ENCODE measurements at regions not wholly inside any gene's neighbourhood (a gene's known extent, or its start where the extent isn't known, plus 50 kb on each side); places are given as distances from the start of the nearest gene placed in this dataset.
"Not testable (repeated sequence)": the region's sequence is repeated elsewhere in the genome, so short reads cannot be mapped to it uniquely, and the experiment has no call there.

DNA sequence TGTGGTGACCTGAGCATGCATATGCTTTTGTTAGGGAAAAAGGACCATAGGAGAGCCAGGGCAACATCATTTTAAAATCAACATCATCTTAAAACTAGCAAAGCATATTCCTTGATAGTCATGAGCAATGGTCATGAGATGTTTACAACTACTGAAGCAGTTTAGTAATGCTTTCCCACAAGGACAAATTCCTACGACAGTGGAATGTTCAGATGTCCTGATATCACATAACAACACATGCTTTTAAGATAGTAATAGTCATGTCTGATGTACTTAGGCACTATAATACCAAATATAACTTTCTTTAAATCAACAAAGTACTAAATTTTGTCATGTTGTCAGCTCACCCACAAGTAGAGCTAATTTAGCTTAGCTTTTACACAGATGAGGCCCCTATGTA lies 370.3 kb downstream of the HTR1B start:
- Histone ChIP-seq H3K27ac (no peak overlapping the region), H3K27me3 (ENCODE audit: insufficient read depth, low read depth) (no peaks in the 10 kb centered on the region), H3K4me3 (IDR thresholded peaks at IDR 0.05; ENCODE audit: insufficient read depth, low read depth, low read length) (no peak overlapping the region), H3K4me1 (ENCODE audit: low read depth, poor library complexity, severe bottlenecking) (no peaks in the 10 kb centered on the region), H3K4me2 (no peak overlapping the region), H4K20me1 (ENCODE audit: insufficient read depth) (no peaks in the 10 kb centered on the region), H3K79me2 (ENCODE audit: insufficient read depth, low read depth) (no peaks in the 10 kb centered on the region), H2AFZ (ENCODE audit: low read depth) (no peak overlapping the region), H3K9ac (no peak overlapping the region), H3K36me3 (ENCODE audit: insufficient read depth) (no peaks in the 10 kb centered on the region)
- no peak for TF ChIP-seq CTCF (conservative IDR thresholded peaks at IDR 0.05; ENCODE audit: low read depth, low read length)

DNA sequence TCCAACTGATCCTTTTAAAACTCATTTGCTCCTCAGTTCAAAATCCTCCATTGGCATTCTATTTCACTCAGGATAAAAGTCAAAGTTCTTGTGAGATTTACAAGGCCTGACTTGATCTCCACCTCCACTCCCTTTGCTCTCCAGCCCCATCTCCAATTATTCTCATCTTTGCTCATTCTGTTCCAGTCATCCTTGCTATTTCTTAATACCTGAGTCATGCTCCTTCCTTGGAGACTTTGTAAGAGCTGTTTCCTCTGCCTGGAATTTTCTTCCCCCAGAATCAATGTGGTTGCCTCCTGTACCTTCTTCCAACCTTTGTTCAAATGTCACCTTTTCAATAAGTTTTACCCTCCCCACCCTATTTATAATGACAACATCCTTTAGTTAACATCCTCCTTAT lies 373.5 kb downstream of the HTR1B start:
- Histone ChIP-seq H3K79me2 (ENCODE audit: insufficient read depth, low read depth) (no peaks in the 10 kb centered on the region), H2AFZ (ENCODE audit: low read depth) (no peak overlapping the region), H3K4me2 (no peak overlapping the region), H3K4me1 (ENCODE audit: low read depth, poor library complexity, severe bottlenecking) (no peaks in the 10 kb centered on the region), H3K4me3 (IDR thresholded peaks at IDR 0.05; ENCODE audit: insufficient read depth, low read depth, low read length) (no peak overlapping the region), H3K27ac (no peak overlapping the region), H3K36me3 (ENCODE audit: insufficient read depth) (no peaks in the 10 kb centered on the region), H3K27me3 (ENCODE audit: insufficient read depth, low read depth) (no peaks in the 10 kb centered on the region), H3K9ac (no peak overlapping the region), H4K20me1 (ENCODE audit: insufficient read depth) (no peaks in the 10 kb centered on the region)
- TF ChIP-seq CTCF (conservative IDR thresholded peaks at IDR 0.05; ENCODE audit: low read depth, low read length) = no peak

GRCh38 chr6:77087794-77088318 lies 375.4 kb downstream of the HTR1B start:
- not testable (repeated sequence) for H3K4me1 ChIP-seq (ENCODE audit: low read depth, poor library complexity, severe bottlenecking); H2AFZ ChIP-seq (ENCODE audit: low read depth); H3K36me3 ChIP-seq (ENCODE audit: insufficient read depth); H3K9ac ChIP-seq; H3K27me3 ChIP-seq (ENCODE audit: insufficient read depth, low read depth); H3K4me3 ChIP-seq (IDR thresholded peaks at IDR 0.05; ENCODE audit: insufficient read depth, low read depth, low read length); H4K20me1 ChIP-seq (ENCODE audit: insufficient read depth); H3K27ac ChIP-seq; H3K4me2 ChIP-seq; H3K79me2 ChIP-seq (ENCODE audit: insufficient read depth, low read depth)

DNA sequence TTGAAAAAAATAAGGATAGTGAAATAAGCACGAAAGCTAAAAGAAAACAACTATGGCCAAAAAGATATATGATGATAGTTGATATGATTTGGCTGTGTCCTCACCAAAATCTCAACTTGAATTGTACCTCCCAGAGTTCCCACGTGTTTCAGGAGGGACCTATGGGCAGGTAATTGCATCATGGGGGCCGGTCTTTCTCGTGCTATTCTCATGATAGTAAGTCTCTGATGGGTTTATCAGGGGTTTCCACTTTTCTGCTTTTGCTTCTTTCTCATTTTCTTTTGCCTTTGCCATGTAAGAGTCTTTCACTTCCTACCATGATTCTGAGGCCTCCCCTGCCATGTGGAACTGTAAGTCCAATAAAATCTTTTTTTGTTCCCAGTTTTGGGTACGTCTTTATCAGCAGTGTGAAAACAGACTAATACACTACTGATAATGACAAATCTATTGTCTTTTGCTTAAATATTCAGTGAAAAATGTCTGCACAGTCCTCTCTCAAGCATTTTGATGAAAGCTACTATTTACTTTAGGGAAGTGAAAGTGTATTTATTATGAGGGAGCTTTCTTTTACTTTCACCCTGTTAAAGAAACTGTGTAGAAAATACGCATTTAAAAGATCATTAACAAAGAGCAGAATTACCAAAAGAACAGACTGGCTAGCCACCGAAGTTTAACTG lies 389.1 kb downstream of the HTR1B start:
- H3K79me2 ChIP-seq (ENCODE audit: insufficient read depth, low read depth) = no peaks in the 10 kb centered on the region
- H3K36me3 ChIP-seq (ENCODE audit: insufficient read depth) = no peaks in the 10 kb centered on the region
- H3K27ac ChIP-seq = no peak overlapping the region
- no peak overlapping the region for H3K4me2 ChIP-seq
- no peaks in the 10 kb centered on the region for H3K27me3 ChIP-seq (ENCODE audit: insufficient read depth, low read depth)
- no peak overlapping the region for H2AFZ ChIP-seq (ENCODE audit: low read depth)
- H4K20me1 ChIP-seq (ENCODE audit: insufficient read depth) = no peaks in the 10 kb centered on the region
- no peaks in the 10 kb centered on the region for H3K4me1 ChIP-seq (ENCODE audit: low read depth, poor library complexity, severe bottlenecking)
- H3K9ac ChIP-seq = no peak overlapping the region
- no peak overlapping the region for H3K4me3 ChIP-seq (IDR thresholded peaks at IDR 0.05; ENCODE audit: insufficient read depth, low read depth, low read length)
- TF ChIP-seq CTCF (conservative IDR thresholded peaks at IDR 0.05; ENCODE audit: low read depth, low read length) = no peak

- Histone ChIP-seq H3K79me2 (ENCODE audit: insufficient read depth, low read depth) (no peaks in the 10 kb centered on the region), H3K27ac (no peak overlapping the region), H2AFZ (ENCODE audit: low read depth) (no peak overlapping the region), H3K27me3 (ENCODE audit: insufficient read depth, low read depth) (no peaks in the 10 kb centered on the region), H4K20me1 (ENCODE audit: insufficient read depth) (no peaks in the 10 kb centered on the region), H3K36me3 (ENCODE audit: insufficient read depth) (no peaks in the 10 kb centered on the region), H3K4me2 (no peak overlapping the region), H3K4me1 (ENCODE audit: low read depth, poor library complexity, severe bottlenecking) (no peaks in the 10 kb centered on the region), H3K9ac (no peak overlapping the region), H3K4me3 (IDR thresholded peaks at IDR 0.05; ENCODE audit: insufficient read depth, low read depth, low read length) (no peak overlapping the region)
- TF ChIP-seq CTCF (conservative IDR thresholded peaks at IDR 0.05; ENCODE audit: low read depth, low read length) = no peak
These were observed 389.9 kb downstream of the HTR1B start for GRCh38 chr6:77073410-77073760.
